ENCODE measurements at regions not wholly inside any gene's neighbourhood (a gene's known extent, or its start where the extent isn't known, plus 50 kb on each side); places are given as distances from the start of the nearest gene placed in this dataset.

DNA sequence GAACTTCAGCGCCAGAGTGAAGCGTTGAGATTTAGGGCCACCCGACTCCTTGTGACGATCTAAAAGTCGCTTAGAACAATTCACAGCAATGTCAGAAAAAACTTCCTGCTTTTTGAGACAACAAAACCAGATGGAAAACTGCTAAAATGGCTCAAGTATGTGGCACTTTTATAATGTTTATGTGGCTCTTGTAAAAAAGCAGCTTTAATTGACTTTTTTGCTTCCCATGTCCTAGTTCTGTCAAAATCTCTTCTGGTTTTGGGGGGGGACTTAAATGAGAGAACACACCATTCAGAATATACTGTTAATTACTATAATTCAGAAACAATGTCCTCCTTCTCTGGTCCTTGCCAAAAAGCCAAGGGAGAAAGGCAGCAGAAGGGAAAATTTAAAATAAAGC, 154.7 kb upstream of the LSM14A start:
- TF ChIP-seq, protein P1, sequence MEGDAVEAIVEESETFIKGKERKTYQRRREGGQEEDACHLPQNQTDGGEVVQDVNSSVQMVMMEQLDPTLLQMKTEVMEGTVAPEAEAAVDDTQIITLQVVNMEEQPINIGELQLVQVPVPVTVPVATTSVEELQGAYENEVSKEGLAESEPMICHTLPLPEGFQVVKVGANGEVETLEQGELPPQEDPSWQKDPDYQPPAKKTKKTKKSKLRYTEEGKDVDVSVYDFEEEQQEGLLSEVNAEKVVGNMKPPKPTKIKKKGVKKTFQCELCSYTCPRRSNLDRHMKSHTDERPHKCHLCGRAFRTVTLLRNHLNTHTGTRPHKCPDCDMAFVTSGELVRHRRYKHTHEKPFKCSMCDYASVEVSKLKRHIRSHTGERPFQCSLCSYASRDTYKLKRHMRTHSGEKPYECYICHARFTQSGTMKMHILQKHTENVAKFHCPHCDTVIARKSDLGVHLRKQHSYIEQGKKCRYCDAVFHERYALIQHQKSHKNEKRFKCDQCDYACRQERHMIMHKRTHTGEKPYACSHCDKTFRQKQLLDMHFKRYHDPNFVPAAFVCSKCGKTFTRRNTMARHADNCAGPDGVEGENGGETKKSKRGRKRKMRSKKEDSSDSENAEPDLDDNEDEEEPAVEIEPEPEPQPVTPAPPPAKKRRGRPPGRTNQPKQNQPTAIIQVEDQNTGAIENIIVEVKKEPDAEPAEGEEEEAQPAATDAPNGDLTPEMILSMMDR (conservative IDR thresholded peaks at IDR 0.05): no peak
- no peak for TF ChIP-seq EZH2 (IDR thresholded peaks at IDR 0.05; ENCODE audit: low read depth)
